WTC11 (cell line): ENCODE measurements at regions not wholly inside any gene's neighbourhood (a gene's known extent, or its start where the extent isn't known, plus 50 kb on each side); places are given as distances from the start of the nearest gene placed in this dataset.

Source experiments
- HMGA2 ChIP-seq: fragments of 250-450 bp; sonication (Bioruptor Pico); IDR thresholded peaks from 2 replicates; pipeline ENCODE4 v1.4.0; 2021; ENCODE audit warnings: mild to moderate bottlenecking, moderate library complexity
- NFYB ChIP-seq: sonication (generic); formaldehyde crosslinking; conservative IDR thresholded peaks from 2 replicates; pipeline ENCODE4 v1.8.0; 2022; ENCODE audit warnings: low read depth, missing genetic modification reagents
- NR1H2 ChIP-seq: sonication (generic); formaldehyde crosslinking; IDR thresholded peaks from 2 replicates; pipeline ENCODE4 v1.9.0; 2021; ENCODE audit warnings: mild to moderate bottlenecking, moderate library complexity, missing genetic modification reagents
- RELA ChIP-seq: sonication (generic); formaldehyde crosslinking; IDR thresholded peaks from 2 replicates; pipeline ENCODE4 v1.8.1; 2022; ENCODE audit warnings: missing genetic modification reagents, mild to moderate bottlenecking, borderline replicate concordance
- TF ChIP-seq, protein P1 (sequence below): fragments of 200-600 bp; IDR thresholded peaks from 2 replicates; pipeline ENCODE4 v1.8.0; 2022; ENCODE audit warnings: antibody characterized with exemption

- TF ChIP-seq NFYB (CRISPR knock-in tag) = no peak
- TF ChIP-seq RELA (CRISPR knock-in tag) = no peak
- TF ChIP-seq, protein P1, sequence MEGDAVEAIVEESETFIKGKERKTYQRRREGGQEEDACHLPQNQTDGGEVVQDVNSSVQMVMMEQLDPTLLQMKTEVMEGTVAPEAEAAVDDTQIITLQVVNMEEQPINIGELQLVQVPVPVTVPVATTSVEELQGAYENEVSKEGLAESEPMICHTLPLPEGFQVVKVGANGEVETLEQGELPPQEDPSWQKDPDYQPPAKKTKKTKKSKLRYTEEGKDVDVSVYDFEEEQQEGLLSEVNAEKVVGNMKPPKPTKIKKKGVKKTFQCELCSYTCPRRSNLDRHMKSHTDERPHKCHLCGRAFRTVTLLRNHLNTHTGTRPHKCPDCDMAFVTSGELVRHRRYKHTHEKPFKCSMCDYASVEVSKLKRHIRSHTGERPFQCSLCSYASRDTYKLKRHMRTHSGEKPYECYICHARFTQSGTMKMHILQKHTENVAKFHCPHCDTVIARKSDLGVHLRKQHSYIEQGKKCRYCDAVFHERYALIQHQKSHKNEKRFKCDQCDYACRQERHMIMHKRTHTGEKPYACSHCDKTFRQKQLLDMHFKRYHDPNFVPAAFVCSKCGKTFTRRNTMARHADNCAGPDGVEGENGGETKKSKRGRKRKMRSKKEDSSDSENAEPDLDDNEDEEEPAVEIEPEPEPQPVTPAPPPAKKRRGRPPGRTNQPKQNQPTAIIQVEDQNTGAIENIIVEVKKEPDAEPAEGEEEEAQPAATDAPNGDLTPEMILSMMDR = no peak
- no peak for TF ChIP-seq HMGA2
- TF ChIP-seq NR1H2 (CRISPR knock-in tag) = no peak
Observed at GRCh38 chr7:109295158-109295557, 725.5 kb downstream of the DNAJB9 start.
